ENCODE measurements at regions not wholly inside any gene's neighbourhood (a gene's known extent, or its start where the extent isn't known, plus 50 kb on each side); places are given as distances from the start of the nearest gene placed in this dataset.

DNA sequence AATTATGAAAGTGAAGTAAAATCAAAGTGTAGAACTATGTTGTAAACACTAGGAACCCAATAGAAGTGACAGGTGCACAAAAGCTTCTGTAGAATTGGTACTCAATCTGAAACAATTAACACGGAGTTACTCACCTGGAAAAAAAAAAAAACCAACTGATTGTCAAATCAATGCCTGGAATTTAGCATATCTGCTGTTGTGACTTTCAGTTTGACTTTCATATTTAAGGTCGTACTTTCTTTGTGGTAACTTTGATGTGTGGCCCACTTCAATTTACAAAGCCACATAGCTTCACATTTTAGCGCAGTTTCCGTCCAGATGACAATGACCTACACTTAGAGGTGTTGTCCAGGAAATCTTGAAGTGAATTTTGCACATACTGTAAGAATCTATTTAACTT is 1124.9 kb downstream of the STIM2 start:
- Mint-ChIP-seq H3K36me3 (ENCODE audit: low read depth) (no peaks in the 10 kb centered on the region), H3K4me3 (no peak overlapping the region), H3K27ac (ENCODE audit: unreplicated experiment) (no peak overlapping the region), H3K9me3 (peaks cover 6% of the 10 kb centered on the region), H3K4me1 (peaks cover 4% of the 10 kb centered on the region), H3K27me3 (ENCODE audit: low read depth) (no peaks in the 10 kb centered on the region)
- DNase-seq (ENCODE audit: low read depth, low spot score) = no peak
- TF ChIP-seq, protein P1, sequence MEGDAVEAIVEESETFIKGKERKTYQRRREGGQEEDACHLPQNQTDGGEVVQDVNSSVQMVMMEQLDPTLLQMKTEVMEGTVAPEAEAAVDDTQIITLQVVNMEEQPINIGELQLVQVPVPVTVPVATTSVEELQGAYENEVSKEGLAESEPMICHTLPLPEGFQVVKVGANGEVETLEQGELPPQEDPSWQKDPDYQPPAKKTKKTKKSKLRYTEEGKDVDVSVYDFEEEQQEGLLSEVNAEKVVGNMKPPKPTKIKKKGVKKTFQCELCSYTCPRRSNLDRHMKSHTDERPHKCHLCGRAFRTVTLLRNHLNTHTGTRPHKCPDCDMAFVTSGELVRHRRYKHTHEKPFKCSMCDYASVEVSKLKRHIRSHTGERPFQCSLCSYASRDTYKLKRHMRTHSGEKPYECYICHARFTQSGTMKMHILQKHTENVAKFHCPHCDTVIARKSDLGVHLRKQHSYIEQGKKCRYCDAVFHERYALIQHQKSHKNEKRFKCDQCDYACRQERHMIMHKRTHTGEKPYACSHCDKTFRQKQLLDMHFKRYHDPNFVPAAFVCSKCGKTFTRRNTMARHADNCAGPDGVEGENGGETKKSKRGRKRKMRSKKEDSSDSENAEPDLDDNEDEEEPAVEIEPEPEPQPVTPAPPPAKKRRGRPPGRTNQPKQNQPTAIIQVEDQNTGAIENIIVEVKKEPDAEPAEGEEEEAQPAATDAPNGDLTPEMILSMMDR (conservative IDR thresholded peaks at IDR 0.05) = no peak

DNA sequence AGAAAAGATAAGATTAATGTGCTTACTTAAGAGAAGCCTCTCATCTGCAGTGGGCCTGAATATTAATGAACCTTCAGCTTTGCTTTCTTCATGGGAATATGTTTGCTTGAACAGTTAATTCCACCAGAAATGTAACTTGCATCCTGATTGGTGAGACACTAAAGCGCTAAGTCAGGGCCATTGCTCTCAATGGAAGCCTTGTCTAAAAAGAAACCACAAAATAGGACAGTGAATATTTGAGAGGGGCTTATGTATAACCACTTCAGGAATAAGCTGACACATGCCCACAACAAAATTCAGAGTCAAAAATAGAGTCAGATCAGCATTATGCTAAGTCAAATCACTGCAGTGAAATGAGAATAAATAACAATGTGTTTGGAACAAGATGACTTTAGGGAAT is 1125.8 kb downstream of the STIM2 start:
- TF ChIP-seq, protein P1 (conservative IDR thresholded peaks at IDR 0.05) = no peak
- H3K27ac Mint-ChIP-seq (ENCODE audit: unreplicated experiment) = no peak overlapping the region

DNA sequence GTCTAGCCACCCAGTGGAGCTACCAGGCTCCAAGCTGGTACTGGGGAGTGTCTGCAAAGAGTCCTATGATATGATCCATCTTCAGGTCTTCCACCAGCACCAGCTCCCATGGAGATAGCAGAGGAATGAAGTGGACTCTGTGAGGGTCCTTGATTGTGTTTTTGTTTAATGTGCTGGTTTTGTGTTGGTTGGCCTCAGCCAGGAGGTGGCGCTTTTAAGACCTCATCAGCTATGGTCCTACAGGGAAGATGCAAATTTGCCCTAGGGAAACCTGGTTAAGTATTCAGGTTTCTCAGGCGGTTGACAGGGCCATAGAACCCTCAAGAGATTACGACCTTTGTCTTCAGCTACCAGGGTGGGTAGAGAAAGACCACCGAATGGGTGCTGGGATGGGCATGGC is 1141.1 kb downstream of the STIM2 start:
- Mint-ChIP-seq H3K27me3 (ENCODE audit: low read depth) (no peaks in the 10 kb centered on the region), H3K9me3 (peaks cover 8% of the 10 kb centered on the region), H3K27ac (ENCODE audit: unreplicated experiment) (no peak overlapping the region), H3K36me3 (ENCODE audit: low read depth) (peaks cover 2% of the 10 kb centered on the region), H3K4me3 (no peak overlapping the region), H3K4me1 (no peaks in the 10 kb centered on the region)
- TF ChIP-seq, protein P1 (conservative IDR thresholded peaks at IDR 0.05) = no peak
- no peak for DNase-seq (ENCODE audit: low read depth, low spot score)

More for the DNA sequence above, 1125.8 kb downstream of the STIM2 start:
- H3K4me3 Mint-ChIP-seq = no peak overlapping the region
- peaks cover 4% of the 10 kb centered on the region for H3K4me1 Mint-ChIP-seq
- no peaks in the 10 kb centered on the region for H3K27me3 Mint-ChIP-seq (ENCODE audit: low read depth)
- no peaks in the 10 kb centered on the region for H3K36me3 Mint-ChIP-seq (ENCODE audit: low read depth)
- H3K9me3 Mint-ChIP-seq = peaks cover 6% of the 10 kb centered on the region
- DNase-seq (ENCODE audit: low read depth, low spot score) = no peak

DNA sequence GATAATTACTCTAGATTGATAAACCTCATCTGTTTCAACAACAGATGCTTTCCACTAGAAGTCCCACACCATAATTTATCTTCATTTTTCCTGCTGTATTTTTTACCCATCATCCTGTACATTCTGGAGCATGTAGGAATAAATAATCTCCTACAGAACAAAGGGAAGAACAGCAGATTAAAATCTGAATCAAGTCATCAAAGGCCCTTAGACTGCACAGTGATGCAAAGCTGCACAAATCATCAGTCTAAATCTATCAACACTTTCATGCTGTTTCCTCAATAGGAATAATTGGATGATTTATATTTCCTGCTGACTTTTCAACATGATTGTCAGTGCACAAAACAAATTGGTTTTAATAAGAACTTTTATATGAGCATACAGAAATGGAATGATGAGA is 1143.9 kb downstream of the STIM2 start:
- Mint-ChIP-seq H3K36me3 (ENCODE audit: low read depth) (no peaks in the 10 kb centered on the region), H3K4me3 (no peak overlapping the region)

DNA sequence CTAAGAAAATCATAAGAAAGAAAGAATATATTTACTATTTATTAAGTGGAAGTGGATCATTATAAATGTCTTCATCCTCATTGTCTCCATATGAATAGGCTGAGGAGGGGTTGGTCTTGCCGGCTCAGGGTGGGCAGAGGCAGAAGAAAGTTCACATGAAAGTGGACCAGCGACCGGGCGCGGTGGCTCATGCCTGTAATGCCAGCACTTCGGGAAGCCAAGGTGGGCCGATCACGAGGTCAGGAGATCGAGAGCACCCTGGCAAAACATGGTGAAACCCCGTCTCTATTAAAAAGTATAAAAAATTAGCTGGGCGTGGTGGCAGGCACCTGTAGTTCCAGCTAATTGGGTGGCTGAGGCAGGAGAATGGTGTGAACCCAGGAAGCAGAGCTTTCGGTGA is 1145.4 kb downstream of the STIM2 start:
- peaks cover 3% of the 10 kb centered on the region for H3K9me3 Mint-ChIP-seq
- peaks cover 5% of the 10 kb centered on the region for H3K4me1 Mint-ChIP-seq
- H3K27me3 Mint-ChIP-seq (ENCODE audit: low read depth) = no peaks in the 10 kb centered on the region
- no peak overlapping the region for H3K27ac Mint-ChIP-seq (ENCODE audit: unreplicated experiment)
- DNase-seq (ENCODE audit: low read depth, low spot score) = no peak
- no peak overlapping the region for H3K4me3 Mint-ChIP-seq
- H3K36me3 Mint-ChIP-seq (ENCODE audit: low read depth) = no peaks in the 10 kb centered on the region
- TF ChIP-seq, protein P1 (conservative IDR thresholded peaks at IDR 0.05) = no peak

More for the DNA sequence above, 1143.9 kb downstream of the STIM2 start:
- no peak for DNase-seq (ENCODE audit: low read depth, low spot score)
- Mint-ChIP-seq H3K27ac (ENCODE audit: unreplicated experiment) (no peak overlapping the region), H3K9me3 (peaks cover 3% of the 10 kb centered on the region), H3K4me1 (peaks cover 5% of the 10 kb centered on the region), H3K27me3 (ENCODE audit: low read depth) (no peaks in the 10 kb centered on the region)
- TF ChIP-seq, protein P1 (conservative IDR thresholded peaks at IDR 0.05) = no peak

DNA sequence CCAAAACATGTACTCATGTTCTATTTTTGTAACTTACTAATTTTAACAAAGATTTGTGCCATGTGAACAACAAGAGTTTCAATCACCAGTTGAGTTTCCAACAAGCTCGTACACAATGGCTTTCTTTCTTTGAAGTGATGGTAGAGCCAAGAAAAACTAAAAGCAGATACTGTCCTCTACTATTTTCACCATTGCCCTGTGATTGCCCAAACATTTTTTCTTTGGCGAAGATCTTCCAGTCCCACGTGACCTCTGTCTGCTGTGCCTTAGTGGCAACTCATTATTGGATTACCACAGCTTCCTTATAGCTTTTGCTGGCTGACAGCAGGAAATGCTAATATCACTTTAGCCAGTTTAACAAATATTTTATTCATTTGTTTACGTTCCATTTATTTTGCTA is 1147.1 kb downstream of the STIM2 start:
- Mint-ChIP-seq H3K4me1 (peaks cover 5% of the 10 kb centered on the region), H3K9me3 (no peaks in the 10 kb centered on the region), H3K36me3 (ENCODE audit: low read depth) (no peaks in the 10 kb centered on the region), H3K27ac (ENCODE audit: unreplicated experiment) (no peak overlapping the region), H3K27me3 (ENCODE audit: low read depth) (no peaks in the 10 kb centered on the region), H3K4me3 (no peak overlapping the region)
- DNase-seq (ENCODE audit: low read depth, low spot score) = no peak
- TF ChIP-seq, protein P1 (conservative IDR thresholded peaks at IDR 0.05) = no peak

All from neural crest cell (in vitro differentiated cells).